ENCODE measurements at regions not wholly inside any gene's neighbourhood (a gene's known extent, or its start where the extent isn't known, plus 50 kb on each side); places are given as distances from the start of the nearest gene placed in this dataset.

DNA sequence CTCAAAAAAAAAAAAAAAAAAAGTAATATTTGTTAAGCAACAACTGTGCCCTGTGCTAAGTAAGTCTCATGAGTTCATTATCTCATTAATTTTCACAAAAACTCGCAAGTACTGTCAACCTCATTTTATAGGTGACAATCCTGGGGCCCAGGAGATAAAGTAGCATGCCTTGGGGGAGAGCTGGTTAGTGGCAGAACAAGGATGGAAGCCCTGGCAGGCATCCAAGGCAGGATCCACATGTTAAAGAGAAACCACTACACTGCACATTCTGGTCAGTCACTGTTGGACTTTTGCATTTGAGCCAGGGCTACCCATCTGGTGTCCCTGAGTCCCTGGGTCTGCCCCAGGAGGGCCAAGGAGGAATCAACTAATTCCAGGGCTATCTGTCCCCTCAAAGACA is 54.6 kb downstream of the ZFP36L2 start:
- DNase-seq, result no peak

DNA sequence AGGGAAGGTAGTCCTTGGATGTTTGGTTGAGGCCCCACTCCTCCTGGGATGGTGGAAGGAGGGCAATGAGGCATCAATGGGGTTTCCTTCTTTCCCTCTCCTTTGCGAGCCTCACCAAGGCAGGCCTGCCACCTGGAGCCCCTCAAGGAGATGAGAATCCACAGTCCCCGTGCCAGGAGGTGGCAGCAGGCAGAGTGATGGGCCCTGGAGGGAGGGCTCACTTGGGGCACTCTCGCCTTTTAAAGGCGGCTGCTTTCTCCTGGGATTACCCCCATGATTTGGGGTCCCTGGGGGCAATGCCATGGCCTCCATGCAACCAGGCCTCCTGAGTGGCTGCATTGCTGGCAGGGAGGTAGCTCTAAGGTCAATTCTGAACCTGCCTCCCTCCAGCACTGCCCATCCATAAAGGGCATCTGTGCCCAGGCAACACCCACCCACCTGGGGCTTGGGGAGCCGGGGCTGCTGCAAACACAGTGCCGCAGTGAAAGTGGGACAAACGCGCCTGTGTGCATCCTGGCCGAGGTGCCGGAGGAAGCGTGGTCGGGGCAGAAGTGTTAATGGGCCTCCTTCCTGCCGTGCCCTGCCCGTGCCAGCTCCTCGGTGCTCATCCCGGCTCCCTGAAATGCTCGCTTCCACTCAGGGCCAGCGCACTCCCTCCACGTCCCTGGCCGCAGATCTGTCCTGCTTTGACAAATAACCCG is 55.9 kb downstream of the ZFP36L2 start:
- no peak for DNase-seq

- DNase-seq, result no peak
These were observed 56.4 kb downstream of the ZFP36L2 start for GRCh38 chr2:43169987-43170386.

- DNase-seq, result no peak
These were observed 57.1 kb downstream of the ZFP36L2 start for GRCh38 chr2:43169099-43169945.

DNA sequence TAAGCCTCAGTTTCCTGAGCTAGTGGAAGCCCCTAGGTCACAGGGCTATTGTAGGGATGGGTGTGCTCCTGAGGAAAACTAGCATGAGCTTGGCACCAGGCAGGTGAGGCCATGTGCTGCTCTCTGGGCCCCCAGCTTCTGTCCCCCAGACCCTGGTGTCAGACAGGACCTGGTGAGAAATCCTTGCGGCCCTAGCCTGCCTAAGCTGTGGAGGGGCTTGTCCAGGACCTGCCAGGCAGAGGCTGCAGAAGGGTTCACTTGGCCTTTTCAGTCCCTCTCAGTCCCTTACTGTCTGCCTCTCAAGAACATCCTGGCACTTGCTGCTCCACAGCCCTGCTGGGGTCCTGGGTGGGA is 58.4 kb downstream of the ZFP36L2 start:
- no peak for DNase-seq

DNA sequence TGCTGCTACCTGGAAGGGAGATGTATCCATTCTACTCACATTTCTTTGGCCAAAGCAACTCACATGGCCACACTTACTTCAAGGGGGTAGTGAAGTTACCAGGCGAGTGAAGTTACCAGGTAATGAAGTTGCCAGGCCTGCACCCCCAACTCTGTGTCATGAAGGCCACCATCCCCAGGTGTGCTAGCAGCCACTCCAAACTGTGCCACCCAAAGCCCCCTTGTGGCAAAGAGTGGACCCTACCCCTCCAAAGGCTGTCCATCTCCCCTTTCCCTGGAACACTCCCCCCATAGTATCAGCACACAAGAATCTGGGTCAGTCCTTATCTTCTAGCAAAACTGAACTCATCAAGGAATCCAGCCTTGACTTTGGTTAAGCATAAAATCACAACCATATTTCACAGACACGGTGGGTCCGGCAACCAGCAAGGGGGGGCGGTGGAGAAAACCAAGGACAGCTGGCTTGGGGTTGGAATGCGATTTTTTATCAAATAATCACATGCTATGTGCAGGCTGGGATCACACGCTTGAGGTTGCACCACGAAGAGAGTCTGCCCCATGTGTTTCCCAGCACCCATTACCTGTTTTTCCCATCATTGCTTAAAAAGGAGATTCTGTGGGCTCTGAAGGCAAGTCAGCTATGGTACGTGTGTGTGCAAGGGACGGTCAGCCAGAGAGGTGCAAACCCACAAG is 60.9 kb downstream of the ZFP36L2 start:
- DNase-seq, result no peak

DNA sequence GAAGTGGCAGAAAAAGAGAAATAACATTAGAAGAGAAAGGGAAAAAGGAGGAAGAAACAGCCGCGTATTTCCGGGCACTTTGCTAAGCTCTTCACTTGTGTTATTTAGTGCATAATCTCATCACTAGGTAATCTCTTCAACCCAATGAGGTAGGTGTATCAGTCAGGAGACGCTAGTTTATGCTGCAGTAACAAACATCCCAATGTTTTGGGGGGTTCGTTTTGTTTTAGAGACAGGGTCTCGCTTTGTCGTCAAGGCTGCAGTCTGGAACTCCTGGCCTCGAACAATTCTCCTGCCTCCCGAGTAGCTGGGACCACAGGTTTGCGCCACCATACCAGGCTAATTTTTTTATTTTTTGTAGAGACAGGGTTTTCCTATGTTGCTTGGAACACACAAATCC is 61.7 kb downstream of the ZFP36L2 start:
- DNase-seq, result no peak

GRCh38 chr2:43163584-43164270 is 62.7 kb downstream of the ZFP36L2 start:
- DNase-seq, result no peak

GRCh38 chr2:43162511-43162776 is 64.0 kb downstream of the ZFP36L2 start:
- DNase-seq, result no peak

- no peak for DNase-seq
These were observed 64.5 kb downstream of the ZFP36L2 start for GRCh38 chr2:43161650-43162510.

DNA sequence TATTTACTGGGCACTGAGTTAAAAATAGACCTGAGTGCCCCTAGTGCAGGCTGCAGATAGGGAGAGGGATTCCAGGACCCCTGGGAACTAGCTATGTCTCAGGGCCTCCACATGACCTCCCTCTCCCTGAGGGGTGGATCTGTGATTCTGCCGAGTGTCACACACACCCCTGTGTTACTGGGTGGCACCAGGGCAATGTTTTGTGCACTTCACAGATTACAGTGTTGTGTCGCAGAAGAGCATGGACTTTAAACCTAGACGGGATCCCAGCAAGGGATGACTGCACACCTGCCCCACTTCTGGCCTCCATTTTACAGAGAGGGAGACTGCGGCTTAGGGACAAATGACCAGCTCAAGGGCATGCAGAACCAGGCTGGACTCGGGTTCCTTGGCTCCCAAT is 65.6 kb downstream of the ZFP36L2 start:
- DNase-seq, result no peak

GRCh38 chr2:43159797-43160196 is 66.6 kb downstream of the ZFP36L2 start:
- DNase-seq, result no peak

GRCh38 chr2:43158259-43158880 is 68.0 kb downstream of the ZFP36L2 start:
- no peak for DNase-seq

DNA sequence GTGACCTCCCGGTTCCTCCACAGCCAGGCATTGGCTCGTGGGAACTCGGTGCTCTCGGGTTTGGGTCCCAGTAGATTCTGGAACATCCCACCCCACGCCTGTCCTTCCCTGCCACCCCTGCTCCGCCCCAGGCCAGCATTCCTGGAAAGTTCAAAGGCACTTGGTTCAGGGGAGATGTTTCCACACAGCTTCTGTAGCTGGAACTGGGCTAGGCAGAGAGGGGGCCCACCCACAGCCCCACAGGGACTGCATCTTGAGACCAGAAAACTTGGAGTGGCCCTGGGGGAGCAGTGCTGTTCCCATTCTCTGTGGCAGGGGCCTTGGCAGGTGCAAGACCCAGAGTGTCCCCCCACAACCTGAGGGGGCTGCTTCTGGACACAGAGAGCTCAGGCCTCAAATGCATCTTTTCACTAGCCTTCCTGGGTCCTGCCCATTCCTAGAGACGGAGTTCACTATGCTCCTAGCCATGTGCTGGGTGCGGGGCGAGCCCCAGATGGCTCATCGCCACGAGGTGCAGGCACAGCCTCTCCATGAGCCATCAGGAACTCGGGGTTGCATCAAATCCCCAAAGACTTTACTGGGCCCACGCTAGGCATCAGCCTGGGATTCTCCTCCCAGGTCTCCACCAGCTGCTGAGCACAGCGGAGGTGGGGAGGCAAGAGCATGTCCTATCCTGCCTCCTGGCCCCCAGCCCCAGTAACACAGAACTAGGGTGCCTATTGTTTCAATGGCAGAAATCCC is 68.7 kb downstream of the ZFP36L2 start:
- no peak for DNase-seq

DNA sequence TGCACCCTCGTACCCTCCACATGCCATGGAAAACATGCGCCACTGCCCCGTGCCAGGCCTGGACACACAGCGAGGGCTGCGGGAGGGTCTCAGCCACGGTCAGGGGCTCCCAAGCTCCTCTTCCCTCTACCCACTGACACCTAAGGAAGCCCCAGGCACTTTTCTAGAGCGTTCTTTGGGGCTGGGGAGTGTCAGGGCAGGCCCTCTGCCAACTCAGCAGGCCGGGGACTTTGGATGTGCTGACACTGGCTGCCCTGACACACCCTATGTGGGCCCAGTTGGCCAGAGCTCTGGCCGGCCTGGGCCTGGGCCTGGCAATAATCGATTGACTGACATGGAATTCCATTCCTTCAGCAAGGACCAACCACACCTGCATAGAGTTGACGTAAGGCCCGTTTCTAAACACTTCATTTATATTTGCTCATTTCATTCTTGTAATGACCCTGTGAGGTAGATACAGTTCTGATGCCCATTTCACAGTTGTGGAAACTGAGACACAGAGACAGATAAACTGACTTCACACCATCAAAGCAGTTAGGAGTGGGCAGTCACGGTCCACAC is 70.5 kb downstream of the ZFP36L2 start:
- DNase-seq, result no peak

- DNase-seq, result no peak
These were observed 71.7 kb downstream of the ZFP36L2 start for GRCh38 chr2:43154685-43155084.

- DNase-seq, result no peak
These were observed 73.4 kb downstream of the ZFP36L2 start for GRCh38 chr2:43152741-43153647.

DNA sequence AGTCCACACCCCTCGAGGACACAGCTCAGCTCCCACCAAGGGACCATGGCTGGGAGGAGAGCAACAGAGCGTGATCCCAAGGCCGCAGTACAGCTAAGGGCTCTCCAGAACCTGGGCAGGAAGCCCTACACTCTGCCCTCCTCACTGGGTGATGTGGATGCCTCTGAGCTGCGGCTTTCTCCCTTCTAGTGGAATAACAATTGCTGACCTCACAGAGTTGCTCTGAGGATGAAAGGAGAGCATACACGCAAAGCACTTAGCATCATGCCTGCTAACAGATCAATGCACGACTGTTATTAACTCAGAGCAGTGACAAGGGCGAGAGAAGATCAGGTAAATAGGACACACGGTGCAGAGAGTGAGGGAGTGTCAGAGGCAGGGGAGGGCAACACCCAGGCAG is 74.2 kb downstream of the ZFP36L2 start:
- no peak for DNase-seq

Measured in muscle of arm (tissue), 1 donor.